SK-N-SH treated with all-trans-retinoic acid at 6 μM for 48 hours (cell line): ENCODE measurements at regions not wholly inside any gene's neighbourhood (a gene's known extent, or its start where the extent isn't known, plus 50 kb on each side); places are given as distances from the start of the nearest gene placed in this dataset.

Source experiments
- ATAC-seq: fragments of 200-7000 bp; cut with Tn5 transposase; 3 replicates; pipeline ENCODE4 v1.9.1; 2020; ENCODE audit warnings: mild to moderate bottlenecking, moderate library complexity
- ARNTL ChIP-seq: fragments of 450-650 bp; formaldehyde crosslinking; IDR thresholded peaks from 2 replicates; pipeline ENCODE4 v1.5.0; 2020; ENCODE audit warnings: low read depth, mild to moderate bottlenecking, moderate library complexity, borderline replicate concordance
- BACH2 ChIP-seq: fragments of 250-450 bp; sonication (Bioruptor Pico); IDR thresholded peaks from 2 replicates; pipeline ENCODE4 v1.9.0; 2021; ENCODE audit warnings: mild to moderate bottlenecking, borderline replicate concordance
- CSRNP3 ChIP-seq: fragments of 250-450 bp; sonication (Bioruptor Pico); IDR thresholded peaks from 2 replicates; pipeline ENCODE4 v1.5.1; 2021; ENCODE audit warnings: mild to moderate bottlenecking, moderate library complexity
- ESRRG ChIP-seq: fragments of 250-450 bp; sonication (Bioruptor Pico); IDR thresholded peaks from 2 replicates; pipeline ENCODE4 v1.6.1; 2021; ENCODE audit warnings: mild to moderate bottlenecking
- GLIS3 ChIP-seq: fragments of 250-450 bp; sonication (Bioruptor Pico); IDR thresholded peaks from 2 replicates; pipeline ENCODE4 v1.5.0; 2020; ENCODE audit warnings: mild to moderate bottlenecking, moderate library complexity
- ISL1 ChIP-seq: fragments of 250-450 bp; sonication (Bioruptor Pico); IDR thresholded peaks from 2 replicates; pipeline ENCODE4 v2.1.2; 2022; ENCODE audit warnings: mild to moderate bottlenecking, moderate library complexity
- POU6F1 ChIP-seq: fragments of 250-450 bp; sonication (Bioruptor Pico); IDR thresholded peaks from 2 replicates; pipeline ENCODE4 v1.8.0; 2021; ENCODE audit warnings: low read depth, mild to moderate bottlenecking, moderate library complexity, borderline replicate concordance
- PPARA ChIP-seq: fragments of 250-450 bp; sonication (Bioruptor Pico); IDR thresholded peaks from 2 replicates; pipeline ENCODE4 v1.5.0; 2020; ENCODE audit warnings: mild to moderate bottlenecking, borderline replicate concordance
- RARB ChIP-seq: fragments of 250-450 bp; sonication (Bioruptor Pico); IDR thresholded peaks from 2 replicates; pipeline ENCODE4 v1.8.0; 2021; ENCODE audit warnings: mild to moderate bottlenecking, moderate library complexity
- SNAI2 ChIP-seq: fragments of 250-450 bp; sonication (Bioruptor Pico); IDR thresholded peaks from 2 replicates; pipeline ENCODE4 v1.5.0; 2020; ENCODE audit warnings: mild to moderate bottlenecking, moderate library complexity
- TCF4 ChIP-seq: fragments of 250-450 bp; sonication (Bioruptor Pico); IDR thresholded peaks from 2 replicates; pipeline ENCODE4 v1.8.0; 2021; ENCODE audit warnings: mild to moderate bottlenecking, moderate library complexity, borderline replicate concordance
- TOX ChIP-seq: fragments of 250-450 bp; sonication (Bioruptor Pico); IDR thresholded peaks from 2 replicates; pipeline ENCODE4 v1.8.0; 2021; ENCODE audit warnings: mild to moderate bottlenecking, moderate library complexity, borderline replicate concordance
- ZC3H10 ChIP-seq: fragments of 250-450 bp; sonication (Bioruptor Pico); IDR thresholded peaks from 2 replicates; pipeline ENCODE4 v1.5.1; 2021; ENCODE audit warnings: mild to moderate bottlenecking, moderate library complexity
- ZNF565 ChIP-seq: fragments of 450-650 bp; formaldehyde crosslinking; conservative IDR thresholded peaks from 2 replicates; pipeline ENCODE4 v1.5.0; 2020; ENCODE audit warnings: low read depth, mild to moderate bottlenecking, moderate library complexity
- ZNF70 ChIP-seq: fragments of 450-650 bp; formaldehyde crosslinking; IDR thresholded peaks from 2 replicates; pipeline ENCODE4 v1.5.0; 2020; ENCODE audit warnings: mild to moderate bottlenecking, moderate library complexity
- ZNF8 ChIP-seq: fragments of 450-650 bp; formaldehyde crosslinking; IDR thresholded peaks from 2 replicates; pipeline ENCODE4 v1.5.0; 2020; ENCODE audit warnings: mild to moderate bottlenecking, moderate library complexity
- TF ChIP-seq, protein P1 (sequence below): fragments of 250-450 bp; sonication (Bioruptor Pico); IDR thresholded peaks from 2 replicates; pipeline ENCODE4 v1.5.1; 2020; ENCODE audit warnings: low read depth, mild to moderate bottlenecking, moderate library complexity

GRCh38 chr6:90716376-90716775 lies 129.5 kb upstream of the MAP3K7 start (continued):
- TF ChIP-seq POU6F1 (CRISPR knock-in tag) (no peak), RARB (CRISPR knock-in tag) (no peak), TCF4 (no peak), SNAI2 (CRISPR knock-in tag) (no peak)

GRCh38 chr6:90715093-90715655 lies 128.3 kb upstream of the MAP3K7 start:
- TF ChIP-seq ZNF8 (CRISPR knock-in tag) = no peak
- TF ChIP-seq TCF4 = no peak
- TF ChIP-seq ARNTL (CRISPR knock-in tag) = no peak
- TF ChIP-seq, protein P1, sequence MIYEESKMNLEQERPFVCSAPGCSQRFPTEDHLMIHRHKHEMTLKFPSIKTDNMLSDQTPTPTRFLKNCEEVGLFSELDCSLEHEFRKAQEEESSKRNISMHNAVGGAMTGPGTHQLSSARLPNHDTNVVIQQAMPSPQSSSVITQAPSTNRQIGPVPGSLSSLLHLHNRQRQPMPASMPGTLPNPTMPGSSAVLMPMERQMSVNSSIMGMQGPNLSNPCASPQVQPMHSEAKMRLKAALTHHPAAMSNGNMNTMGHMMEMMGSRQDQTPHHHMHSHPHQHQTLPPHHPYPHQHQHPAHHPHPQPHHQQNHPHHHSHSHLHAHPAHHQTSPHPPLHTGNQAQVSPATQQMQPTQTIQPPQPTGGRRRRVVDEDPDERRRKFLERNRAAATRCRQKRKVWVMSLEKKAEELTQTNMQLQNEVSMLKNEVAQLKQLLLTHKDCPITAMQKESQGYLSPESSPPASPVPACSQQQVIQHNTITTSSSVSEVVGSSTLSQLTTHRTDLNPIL (CRISPR knock-in tag) = no peak
- TF ChIP-seq SNAI2 (CRISPR knock-in tag) = no peak
- no peak for TF ChIP-seq CSRNP3 (CRISPR knock-in tag)
- ATAC-seq = peak; percentile 75

- no peak; the same call in 2 of the 3 replicates for ATAC-seq
Measured at GRCh38 chr6:90714319-90714718, 127.4 kb upstream of the MAP3K7 start.

More at GRCh38 chr6:90714319-90714718, 127.4 kb upstream of the MAP3K7 start:
- no peak for TF ChIP-seq ZNF8 (CRISPR knock-in tag)
- TF ChIP-seq, protein P1 (CRISPR knock-in tag) = no peak
- no peak for TF ChIP-seq ZNF70 (CRISPR knock-in tag)
- no peak for TF ChIP-seq CSRNP3 (CRISPR knock-in tag)
- no peak for TF ChIP-seq GLIS3
- no peak for TF ChIP-seq ISL1 (CRISPR knock-in tag)
- TF ChIP-seq BACH2 = no peak
- TF ChIP-seq PPARA = no peak
- no peak for TF ChIP-seq POU6F1 (CRISPR knock-in tag)
- TF ChIP-seq SNAI2 (CRISPR knock-in tag) = no peak
- no peak for TF ChIP-seq TOX
- TF ChIP-seq ZC3H10 (CRISPR knock-in tag) = no peak
- TF ChIP-seq ESRRG (CRISPR knock-in tag) = no peak
- TF ChIP-seq ZNF565 (CRISPR knock-in tag) = no peak
